NCI-H460 (cell line): ENCODE measurements at regions not wholly inside any gene's neighbourhood (a gene's known extent, or its start where the extent isn't known, plus 50 kb on each side); places are given as distances from the start of the nearest gene placed in this dataset.

Source experiments
- DNase-seq: peaks from one replicate; pipeline ENCODE4 v3.0.0-alpha.2; 2016; ENCODE audit warnings: low read depth; ENCODE audit errors: extremely low read depth

DNA sequence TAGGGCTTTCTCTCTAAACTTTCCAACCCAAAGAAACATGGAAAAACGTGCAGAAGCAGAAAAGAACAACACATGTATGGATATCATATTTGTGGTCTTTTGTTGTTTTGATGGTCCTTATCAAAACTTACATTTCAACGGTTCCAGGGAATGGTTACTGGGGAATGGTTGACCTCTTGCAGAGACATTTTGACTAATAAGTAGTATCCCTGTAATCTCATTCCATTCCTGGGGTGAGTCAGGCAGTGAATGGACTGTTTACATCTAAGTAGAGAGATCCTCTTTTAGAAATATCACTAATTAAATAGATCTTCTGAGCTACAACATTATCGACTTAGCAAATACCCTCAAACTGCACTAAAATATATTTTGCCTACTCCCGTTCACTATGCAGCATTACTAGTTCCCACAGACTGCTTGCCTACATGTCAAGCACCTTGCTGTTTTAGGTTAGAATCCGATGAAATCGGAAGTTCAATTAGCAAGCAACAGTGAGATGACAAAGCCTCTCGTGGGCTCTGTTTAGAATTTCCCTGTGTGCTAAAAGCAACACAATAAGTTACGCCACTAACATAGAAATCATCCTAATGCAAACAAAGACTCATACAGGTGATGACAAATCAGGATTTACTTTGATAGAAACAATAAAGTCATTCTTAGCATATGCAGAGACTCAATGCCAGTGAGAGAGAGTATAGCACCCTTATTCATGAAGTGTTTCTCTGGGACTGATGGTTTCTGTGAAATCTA is 797.7 kb upstream of the ARGLU1 start:
- DNase-seq, result peak; percentile 63

DNA sequence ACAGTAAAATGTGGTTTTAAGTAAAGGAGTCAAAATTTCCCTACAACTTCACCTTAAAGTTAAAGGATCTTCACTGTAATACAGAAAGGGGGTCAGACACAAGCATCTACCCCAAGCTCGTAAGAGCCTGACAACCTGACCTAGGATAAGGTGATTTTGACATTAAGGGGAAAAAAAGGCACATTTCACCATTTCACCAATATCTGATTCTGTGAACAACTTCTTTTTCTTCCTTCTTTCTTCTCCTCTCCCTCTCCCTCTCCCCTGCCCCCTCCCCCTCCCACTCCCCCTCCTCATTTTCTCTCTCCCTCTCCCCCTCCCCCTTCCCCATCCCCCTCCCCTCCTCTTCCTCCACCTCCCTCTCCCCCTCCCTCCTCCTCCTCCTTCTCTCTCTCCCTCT is 796.7 kb upstream of the ARGLU1 start:
- DNase-seq, result no peak

DNA sequence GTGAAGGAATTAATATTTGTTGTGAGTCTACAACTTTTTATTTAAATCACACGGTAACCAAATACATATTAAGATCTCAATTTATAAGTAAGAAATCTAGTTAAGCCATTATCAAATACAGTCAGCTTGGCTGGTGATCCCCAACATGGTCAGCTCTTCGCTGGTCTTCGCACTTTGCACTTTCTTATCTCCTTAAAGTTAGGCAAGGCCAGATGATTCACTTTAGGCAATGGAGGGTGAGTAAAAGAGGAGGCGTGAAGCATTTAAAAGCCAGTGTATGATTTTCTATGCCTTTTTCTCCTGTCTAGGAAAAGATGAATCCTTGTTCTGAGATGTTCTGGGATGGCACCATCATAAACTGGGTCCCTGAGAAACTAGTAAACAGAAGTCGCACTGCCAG is 793.7 kb upstream of the ARGLU1 start:
- DNase-seq, result no peak

DNA sequence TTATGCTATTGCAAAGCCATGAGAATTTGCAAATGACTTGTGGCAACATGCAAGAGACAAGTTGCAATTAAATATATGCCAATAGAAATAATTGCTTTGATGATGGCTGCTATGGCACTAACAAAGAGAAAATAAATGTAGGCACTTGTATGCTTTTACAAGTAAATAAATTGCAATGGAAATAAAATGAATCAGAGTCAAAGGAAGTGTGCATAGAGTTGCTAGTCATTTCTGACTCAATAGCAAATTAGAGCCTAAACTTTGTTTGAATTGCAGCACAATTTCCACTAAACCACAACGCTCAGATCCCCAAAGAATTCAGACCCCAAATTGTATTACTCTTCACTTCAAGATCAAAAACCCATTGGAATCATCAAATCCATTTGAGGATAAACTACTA is 792.1 kb upstream of the ARGLU1 start:
- no peak for DNase-seq

DNA sequence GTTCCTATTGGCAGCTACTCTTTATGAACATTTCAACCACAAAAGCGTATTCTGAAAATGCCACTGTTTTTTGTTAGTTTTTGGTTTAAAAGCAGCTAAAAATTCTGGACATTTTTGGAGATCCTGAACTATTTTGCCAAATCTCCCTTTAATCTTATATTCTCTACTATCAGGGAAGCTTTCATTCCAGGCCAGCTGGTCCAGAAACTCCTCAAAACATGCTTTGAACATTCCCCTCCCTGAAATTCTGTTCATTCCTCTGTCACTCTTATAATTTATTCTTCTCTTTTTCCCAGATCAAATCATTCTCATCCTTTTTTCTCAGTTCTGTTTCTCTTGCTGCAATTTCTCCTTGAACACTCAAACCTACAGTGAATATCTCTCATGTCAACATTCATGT is 790.9 kb upstream of the ARGLU1 start:
- no peak for DNase-seq

DNA sequence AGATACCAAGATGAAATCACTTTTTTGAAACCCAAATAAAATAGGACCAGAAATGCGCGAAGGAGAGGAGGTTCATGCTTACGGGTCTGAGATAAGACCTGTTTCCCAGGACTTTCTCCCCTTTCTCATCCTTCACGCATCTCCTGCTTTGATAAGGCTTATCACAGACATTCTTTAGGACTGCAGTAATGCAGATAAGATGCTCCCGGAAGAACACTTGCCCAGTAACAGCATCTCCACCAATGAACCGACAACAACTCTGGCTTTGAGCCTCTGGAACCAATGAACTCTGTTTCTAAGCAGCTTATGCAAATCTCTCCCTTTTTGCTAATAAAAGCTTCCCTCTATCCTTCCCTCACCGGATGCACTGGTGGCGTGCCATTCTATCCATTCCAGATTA is 783.4 kb upstream of the ARGLU1 start:
- DNase-seq, result peak; percentile 89

DNA sequence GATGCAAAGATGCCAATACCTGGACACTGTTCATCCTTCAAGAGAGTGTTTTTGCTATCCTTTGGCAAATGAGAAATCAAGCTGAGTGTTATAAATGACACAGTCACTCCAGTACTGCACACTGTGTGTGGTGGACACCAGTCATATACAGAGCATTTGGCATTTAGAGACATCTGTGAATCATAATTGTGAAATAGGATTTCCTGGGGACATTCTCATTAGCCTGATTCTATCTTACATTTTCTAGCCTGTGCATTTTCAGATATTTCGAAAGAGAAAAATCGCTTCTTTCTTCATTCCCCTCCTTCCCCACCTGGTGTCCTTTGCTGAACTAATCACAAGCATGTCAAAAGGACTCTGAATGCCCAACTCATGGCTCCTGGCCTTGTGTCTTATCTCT is 781.0 kb upstream of the ARGLU1 start:
- peak; percentile 92 for DNase-seq

DNA sequence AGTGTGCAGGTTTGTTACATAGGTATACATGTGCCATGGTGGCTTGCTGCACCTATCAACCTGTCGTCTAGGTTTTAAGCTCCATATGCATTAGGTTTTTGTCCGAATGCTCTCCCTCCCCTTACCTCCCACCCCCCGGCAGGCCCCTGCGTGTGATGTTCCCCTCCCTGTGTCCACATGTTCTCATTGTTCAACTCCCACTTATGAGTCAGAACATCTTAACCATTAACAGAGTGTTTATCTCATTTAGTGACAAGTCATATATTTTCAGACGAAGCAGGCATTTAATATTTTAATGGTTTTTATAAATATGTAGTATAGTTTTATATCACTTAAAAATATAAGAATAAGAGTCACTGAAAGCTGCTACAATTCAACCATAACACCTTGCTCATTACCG is 780.5 kb upstream of the ARGLU1 start:
- peak; percentile 75 for DNase-seq

DNA sequence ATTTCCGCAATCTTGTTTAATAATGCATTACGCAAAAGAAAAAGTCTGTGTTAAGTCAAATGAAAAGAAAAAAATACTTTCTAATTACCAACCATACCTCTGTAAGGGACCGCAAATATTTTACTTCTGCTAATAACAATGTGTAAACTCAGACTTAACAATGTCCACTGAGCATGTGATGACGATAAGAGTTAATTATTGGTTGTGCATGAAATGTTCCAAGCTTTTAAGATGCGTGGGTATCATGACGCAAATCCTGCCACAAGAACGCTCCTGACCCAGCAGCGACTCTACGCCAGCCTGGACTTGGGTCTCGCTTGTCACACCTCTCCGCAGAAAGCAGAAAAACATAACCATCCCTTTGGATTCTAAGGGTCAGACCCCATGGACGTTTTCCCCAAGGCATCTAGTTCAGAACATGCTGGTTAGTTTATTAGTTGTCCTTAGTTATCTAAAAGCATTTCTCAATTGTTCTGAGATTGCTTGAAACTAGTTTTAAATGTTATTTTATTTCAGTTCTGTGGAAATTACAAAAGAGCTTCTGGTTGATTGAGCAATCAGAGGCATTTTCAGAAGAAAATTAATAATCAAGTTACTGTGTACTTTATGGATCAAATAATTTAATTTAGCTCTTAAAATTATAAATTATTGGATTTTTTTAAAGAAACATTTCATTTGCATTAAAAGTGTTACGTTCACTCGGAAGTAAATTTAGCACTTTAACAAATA is 779.9 kb upstream of the ARGLU1 start:
- DNase-seq, result peak; percentile 96

DNA sequence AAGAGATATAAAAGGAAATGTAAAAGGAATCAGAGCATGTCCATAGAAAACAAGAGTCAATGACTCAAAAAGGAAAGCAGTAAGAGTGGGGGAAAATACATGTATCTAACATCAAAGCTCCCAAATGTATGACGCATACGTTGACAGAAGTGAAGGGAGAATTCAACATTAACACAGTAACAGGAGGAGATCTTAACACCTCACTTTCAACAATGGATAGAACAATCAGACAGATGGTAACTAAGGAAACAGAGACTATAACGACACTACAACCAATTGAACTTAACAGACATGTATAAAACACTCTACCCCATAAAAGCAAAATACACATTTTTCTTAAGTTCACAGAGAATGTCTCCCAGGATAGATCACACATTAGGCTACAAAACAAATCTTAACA is 774.8 kb upstream of the ARGLU1 start:
- DNase-seq, result no peak

DNA sequence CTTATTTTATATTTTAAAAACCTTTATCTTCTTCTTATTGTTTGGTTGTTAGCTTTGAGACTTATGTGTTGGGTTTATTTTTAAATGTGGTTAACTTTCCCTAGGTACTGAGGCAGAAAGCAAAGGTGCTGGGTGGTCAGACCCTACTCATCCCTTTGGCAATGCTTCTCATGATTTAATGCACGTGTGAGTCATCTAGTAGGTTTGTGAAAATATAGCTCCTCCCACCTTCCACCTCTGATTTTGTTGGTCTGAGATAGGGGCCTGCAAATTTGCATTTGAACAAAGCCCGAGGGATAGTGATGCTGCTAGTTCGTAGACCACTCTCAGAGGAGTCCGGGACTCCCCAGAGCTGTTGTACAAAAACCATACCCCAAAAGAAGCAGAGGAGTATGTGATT is 771.3 kb upstream of the ARGLU1 start:
- peak; percentile 86 for DNase-seq

DNA sequence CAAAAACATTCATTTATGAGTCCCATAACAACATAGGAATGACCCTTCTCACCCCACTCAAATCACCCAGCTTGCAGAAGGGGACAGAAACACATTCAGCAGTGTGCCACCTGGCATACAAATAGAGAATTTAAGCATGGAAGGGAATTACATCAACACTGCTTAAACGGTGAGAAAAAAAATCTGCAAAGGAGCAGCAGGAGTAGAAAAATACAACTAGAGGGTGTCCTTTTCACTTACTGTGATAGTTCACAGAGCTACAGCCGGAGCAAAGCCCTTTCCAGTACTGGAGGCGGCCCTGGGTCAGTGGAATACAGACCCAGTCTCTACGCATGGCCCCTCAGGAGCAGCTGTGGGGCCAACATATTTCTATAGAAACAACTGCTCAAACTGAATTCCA is 764.3 kb upstream of the ARGLU1 start:
- no peak for DNase-seq

DNA sequence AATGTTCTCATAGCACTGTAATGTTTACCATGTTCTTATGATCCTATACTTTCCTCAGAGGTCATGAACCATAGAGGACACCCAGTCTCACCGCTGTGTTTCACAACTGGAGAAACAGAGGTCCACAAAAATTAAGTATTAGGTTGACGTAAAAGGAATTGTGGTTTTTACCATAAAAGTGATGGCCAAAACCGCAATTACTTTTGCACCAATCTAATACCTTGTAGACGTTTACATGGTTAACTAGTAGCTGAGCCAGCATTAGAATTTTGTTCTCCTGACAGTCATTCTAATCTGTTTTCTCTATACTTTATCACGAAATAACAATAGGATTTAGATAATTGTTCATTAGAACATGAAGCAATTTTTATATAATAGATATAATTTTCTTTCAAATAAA is 763.4 kb upstream of the ARGLU1 start:
- no peak for DNase-seq

DNA sequence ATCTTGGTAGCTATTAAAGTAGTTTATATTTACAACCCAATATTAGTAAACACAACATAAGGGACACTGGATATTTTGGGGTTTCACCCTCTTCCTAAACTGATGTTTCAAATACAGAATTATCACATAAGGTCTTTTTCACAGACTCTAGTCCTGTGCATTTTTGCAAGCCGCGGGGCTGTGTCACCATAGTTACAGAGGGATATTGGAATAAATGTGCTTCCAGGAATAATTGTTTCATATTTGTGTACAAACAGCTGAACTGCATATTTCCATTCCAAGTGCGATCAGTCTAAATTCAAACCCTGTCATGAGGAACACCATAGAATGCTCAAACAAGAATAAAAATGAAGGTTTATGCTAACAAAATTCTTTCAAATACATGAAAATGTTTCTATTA is 762.5 kb upstream of the ARGLU1 start:
- no peak for DNase-seq

DNA sequence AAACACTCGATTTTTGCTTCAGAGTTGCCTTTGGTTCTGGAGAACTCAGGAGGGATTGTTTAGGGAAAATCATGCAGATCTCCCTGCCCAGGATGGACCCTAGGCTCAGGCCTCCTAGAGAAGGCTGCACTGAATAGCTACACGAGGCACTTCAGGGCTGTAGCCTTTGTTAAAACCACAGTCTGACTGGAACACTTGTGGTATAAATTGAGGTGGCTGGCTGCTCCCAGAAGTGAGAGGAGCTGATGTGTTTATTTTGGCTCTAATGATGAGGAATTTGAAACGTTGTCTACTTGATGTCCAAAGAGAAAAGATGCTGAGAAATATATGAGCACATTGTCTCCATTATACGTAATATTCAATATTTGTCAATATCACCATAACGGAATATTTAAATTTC is 762.1 kb upstream of the ARGLU1 start:
- no peak for DNase-seq

DNA sequence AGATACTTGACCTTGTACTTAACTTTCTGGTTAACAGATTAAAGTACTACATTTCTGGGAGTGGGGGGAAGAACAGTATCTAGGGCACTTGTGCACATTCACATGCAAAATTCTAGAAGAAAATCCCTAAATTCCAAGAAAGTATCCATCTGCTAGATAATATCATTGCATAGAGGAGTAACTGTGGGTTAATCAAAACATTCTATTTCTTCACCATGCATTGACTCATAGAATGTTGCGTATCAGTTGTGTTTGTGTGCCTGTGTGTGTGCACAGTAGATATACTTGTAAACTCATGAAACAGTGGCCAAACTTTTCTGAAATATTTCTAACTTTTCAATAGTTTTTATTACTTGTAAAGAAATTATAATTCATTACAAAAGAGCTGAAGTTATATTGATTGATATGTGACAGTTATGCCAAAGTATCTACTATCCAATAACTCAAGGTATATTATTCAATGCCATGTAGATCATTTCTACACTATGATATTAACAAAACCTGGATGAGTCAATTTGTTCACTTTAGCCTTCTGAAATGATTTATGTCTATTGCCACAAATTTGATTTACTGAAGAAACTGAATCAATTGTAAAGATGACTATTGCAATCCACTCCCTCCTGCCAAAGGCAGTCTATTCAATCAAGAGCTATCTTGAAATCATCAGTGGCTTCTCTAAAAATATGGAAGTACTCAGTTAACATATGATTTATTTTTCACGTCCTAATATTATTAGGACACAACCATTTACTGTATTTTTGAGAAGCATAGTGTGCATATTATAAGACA is 756.7 kb upstream of the ARGLU1 start:
- DNase-seq, result no peak

DNA sequence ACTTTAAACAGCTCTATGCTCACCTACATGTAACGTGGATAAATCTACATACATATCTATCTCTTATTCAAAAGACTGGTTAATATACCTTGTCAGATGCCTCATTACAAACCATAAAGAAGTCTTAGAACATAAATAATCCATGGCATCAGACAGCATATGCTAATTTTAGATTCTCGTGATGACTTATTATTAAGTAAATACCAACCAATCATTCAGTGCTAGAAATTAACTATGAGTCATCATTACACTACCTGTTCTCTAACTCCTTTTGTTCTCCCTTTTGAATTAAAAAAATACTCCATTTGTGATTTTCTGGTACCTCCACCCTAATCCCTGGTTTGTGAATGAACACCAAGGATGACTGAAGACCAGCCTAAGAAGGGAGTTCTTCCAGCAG is 754.3 kb upstream of the ARGLU1 start:
- no peak for DNase-seq

DNA sequence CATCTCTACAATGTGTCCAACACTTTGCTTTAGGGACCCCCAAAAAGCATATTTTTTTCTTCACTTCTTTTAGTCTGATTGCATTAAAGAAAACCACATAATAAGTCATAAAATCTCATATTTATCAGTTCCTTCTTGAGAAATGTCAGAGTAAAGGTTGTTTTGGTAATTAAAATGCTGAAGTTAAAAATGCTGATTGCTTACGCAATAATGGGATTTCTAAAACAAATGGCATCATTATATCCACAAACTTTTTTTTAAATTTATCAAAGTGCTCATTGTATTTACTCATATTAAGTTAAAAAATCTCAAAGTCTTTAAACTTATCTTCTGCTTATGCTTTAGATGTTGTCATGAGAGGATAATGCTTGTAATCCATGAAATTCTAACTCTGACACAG is 737.2 kb upstream of the ARGLU1 start:
- no peak for DNase-seq

DNA sequence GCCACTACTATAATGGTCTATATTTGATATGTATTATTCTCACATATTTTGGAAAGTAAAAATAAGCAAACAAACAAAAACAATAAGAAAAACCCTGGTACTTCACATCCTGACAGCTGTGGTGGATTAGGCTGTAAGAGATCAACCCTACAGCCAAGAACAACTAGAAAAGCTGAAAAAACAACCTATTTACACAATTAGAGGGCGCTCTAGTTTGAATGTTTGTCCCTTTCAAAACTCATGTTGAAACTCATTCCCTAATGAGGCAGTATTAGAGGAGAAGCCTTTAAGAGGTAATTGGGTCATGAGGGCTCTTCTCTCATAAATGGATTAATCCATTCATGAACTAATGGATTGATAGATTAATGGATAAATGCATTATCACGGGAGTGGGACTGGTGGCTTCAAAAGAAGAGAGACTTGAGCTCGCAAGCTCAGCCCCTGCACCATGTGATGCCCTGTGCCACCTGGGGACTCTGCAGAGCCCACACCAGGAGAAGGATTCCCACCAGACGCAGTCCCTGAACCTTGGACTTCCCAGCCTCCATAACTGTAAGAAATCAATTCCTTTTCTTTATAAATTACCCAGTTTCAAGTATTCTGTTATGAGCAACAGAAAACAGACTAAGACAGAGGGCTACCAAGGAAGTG is 733.9 kb upstream of the ARGLU1 start:
- peak; percentile 28 for DNase-seq

DNA sequence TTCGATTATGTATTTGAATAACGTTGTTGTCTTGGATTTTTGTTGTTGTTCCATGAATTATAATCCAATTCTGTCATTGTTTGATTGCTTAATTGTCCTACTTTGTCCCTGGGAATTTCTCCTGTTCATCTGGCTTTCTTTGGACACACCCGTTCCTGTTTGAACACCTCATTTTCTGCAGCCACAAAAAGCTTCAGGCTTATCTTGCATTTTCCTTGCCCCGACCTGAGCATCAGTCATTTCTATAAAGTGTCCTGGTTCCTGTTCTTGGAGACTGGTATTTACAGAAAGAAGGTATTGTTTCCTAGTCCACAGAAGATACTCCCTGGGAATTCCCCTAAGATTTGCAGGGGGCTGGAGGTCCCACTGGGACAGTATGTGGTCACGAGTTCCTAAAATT is 731.8 kb upstream of the ARGLU1 start:
- DNase-seq, result no peak

DNA sequence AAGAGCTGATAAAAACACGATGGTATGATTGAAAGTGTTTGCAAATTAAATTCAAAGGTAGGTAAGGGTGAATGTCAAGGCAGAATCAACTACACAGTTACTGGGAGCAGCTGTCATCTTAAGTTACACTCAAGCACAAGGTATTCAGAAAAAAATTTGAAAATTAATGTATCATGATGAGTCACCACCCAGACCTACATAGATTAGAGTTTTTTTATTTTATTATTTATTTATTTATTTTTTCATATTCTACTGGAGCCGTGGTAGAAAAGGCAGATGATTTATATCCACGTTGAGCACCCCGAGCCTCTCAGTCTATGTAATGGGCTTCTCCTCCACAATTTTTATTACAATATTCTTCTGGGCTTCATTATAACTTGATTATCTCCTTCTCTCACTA is 728.9 kb upstream of the ARGLU1 start:
- DNase-seq, result no peak
